ENCODE measurements at regions not wholly inside any gene's neighbourhood (a gene's known extent, or its start where the extent isn't known, plus 50 kb on each side); places are given as distances from the start of the nearest gene placed in this dataset.
"Not testable (repeated sequence)": the region's sequence is repeated elsewhere in the genome, so short reads cannot be mapped to it uniquely, and the experiment has no call there.

DNA sequence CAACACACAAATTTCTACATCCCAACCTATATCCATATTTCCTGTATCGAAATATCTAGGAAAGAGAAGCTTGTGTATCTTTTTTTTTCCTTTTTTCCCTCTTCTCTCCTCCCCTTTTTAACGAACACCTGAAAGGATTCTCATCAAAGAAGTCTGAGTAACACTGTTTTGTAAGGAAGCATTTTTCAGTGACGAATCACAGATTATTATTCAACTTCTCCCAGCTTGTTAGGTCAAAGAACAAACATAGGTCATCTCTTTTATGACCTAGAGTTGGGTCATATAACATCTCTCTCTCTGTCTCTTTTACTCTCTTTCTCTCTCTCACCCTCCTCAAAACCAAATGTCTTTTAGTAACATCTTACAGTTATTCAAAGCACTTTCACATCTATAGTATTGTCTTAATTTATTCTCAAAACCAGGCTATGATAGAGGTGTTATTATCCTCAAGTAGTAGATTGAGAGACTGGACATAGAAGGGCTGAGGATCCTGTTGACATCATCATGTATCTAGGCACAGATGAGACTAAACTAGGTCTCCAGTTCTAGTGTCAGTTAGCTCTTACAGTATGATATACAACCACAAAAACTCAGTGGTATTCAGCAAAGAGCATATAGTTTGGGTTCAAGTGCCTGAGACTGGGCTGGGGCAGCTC is 80.1 kb upstream of the SPOPL start:
- no peaks in the 10 kb centered on the region for H3K4me1 Mint-ChIP-seq
- H3K4me3 Mint-ChIP-seq, result no peak overlapping the region
- peaks cover 4% of the 10 kb centered on the region for H3K36me3 Mint-ChIP-seq
- no peaks in the 10 kb centered on the region for H3K9me3 Mint-ChIP-seq
- H3K27me3 Mint-ChIP-seq, result no peaks in the 10 kb centered on the region
- no peak overlapping the region for H3K27ac Mint-ChIP-seq

DNA sequence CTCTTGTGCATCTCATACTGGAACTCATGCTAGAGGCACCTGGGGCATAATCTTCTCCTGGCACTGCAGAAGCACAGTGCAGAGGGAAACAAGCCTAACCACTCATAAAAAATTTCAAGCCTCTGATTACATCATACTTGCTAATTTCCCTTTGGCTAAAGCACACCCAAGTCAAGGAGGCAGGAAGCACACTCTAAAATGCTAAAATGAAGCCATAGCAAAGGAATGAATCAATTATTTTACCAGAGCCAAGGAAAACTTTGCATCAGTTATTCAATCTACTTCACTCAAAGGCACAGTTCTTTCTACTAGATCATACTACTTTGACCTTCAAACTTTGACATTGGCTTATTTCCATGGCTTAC is 79.6 kb upstream of the SPOPL start:
- Mint-ChIP-seq H3K36me3 (peaks cover 5% of the 10 kb centered on the region), H3K9me3 (no peaks in the 10 kb centered on the region), H3K4me1 (no peaks in the 10 kb centered on the region), H3K27me3 (no peaks in the 10 kb centered on the region), H3K4me3 (no peak overlapping the region), H3K27ac (no peak overlapping the region)

DNA sequence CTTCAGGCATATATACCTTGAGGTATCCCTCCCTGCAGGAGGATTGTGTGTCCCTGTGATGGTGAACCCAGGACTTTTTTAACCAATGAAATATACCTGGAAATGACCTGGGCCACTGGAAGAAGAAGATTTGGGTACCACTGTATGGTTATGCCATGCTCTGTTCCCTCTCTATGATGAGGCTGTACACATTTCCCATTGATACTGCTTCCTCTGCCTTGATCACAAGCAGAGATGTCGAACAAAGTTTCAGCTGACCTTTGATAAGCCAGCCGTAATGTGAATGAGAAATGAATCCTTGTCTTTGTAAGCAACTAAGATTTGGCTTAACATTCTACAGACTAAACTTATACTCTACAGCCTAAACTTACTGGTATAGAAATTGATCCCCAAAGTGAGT is 78.4 kb upstream of the SPOPL start:
- no peaks in the 10 kb centered on the region for H3K9me3 Mint-ChIP-seq
- no peak overlapping the region for H3K27ac Mint-ChIP-seq
- no peaks in the 10 kb centered on the region for H3K4me1 Mint-ChIP-seq
- no peaks in the 10 kb centered on the region for H3K27me3 Mint-ChIP-seq
- no peak overlapping the region for H3K4me3 Mint-ChIP-seq
- H3K36me3 Mint-ChIP-seq, result peaks cover 5% of the 10 kb centered on the region

DNA sequence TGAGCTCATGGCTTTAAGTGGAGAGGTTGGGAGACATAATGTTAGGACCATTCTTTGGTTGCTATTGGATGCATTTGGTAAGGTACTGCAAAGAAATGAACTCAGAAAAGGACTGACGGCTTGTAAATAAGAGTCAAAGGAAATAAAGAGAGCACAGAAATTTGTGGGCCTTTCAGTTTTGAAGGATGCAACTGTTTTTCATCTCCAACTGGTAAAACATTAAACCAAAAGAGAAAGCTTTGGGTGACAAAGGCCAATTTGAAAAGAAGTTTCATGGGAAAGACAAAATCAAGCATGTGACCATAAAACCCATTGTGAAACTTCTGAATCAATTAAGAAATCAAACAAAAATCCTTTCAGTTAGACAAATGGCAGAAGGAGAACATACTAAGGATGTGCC is 77.8 kb upstream of the SPOPL start:
- Mint-ChIP-seq H3K9me3 (peaks cover 2% of the 10 kb centered on the region), H3K4me1 (no peaks in the 10 kb centered on the region), H3K36me3 (peaks cover 5% of the 10 kb centered on the region), H3K4me3 (no peak overlapping the region), H3K27ac (no peak overlapping the region), H3K27me3 (no peaks in the 10 kb centered on the region)

DNA sequence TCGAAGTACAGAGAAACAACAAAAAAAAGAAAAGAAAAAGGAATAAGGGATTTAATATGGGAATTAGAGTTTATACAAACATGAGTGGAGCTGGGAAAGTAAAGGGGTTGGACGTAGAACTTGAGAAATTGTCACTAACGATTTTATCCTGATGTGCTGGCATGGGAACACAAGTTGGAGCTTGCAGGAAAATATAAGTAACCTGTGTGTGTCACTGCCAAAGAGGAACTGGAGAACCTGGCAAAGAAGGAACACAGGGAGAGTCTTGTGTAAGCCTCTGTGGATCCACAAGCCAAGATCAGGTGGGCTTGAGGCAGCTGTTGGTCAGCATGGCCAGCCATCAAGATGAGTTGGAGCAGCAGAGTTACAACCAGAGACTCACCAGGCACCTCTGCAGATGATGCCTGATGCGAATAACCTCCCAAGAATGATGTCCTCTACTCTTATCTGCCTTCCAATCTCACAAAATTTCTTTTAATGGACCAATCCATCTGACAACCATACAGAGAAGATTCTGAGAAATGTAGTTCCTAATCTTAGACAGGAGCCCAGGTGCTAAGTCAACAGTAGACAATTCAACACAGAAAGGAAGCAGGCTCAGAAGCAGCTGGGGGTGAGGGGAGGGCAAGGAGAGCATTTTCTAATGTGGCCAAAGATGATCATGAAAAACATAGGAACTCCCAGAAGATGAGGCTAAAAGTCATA is 77.0 kb upstream of the SPOPL start:
- Mint-ChIP-seq H3K9me3 (peaks cover 8% of the 10 kb centered on the region), H3K4me3 (no peak overlapping the region), H3K27ac (no peak overlapping the region), H3K4me1 (no peaks in the 10 kb centered on the region), H3K36me3 (peaks cover 5% of the 10 kb centered on the region), H3K27me3 (no peaks in the 10 kb centered on the region)

DNA sequence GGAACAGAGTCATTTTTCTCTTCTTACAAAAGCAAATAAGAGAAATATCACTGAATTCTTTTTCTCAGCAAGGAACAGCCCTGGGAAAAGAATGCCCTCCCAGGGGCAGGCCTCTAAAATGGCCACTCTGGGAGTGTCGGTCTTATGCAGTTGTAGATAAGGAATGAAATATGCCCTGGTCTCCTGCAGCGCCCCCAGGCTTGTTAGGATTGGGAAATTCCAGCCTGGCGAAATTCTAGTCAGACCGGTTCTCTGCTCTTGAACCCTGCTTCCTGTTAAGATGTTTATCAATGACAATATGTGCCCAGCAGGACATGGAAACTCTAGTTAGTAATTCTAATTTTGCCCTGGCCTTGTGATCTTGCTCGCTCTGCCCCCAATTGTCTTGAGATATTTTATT is 75.5 kb upstream of the SPOPL start:
- not testable (repeated sequence) for H3K4me3 Mint-ChIP-seq, H3K9me3 Mint-ChIP-seq, H3K27me3 Mint-ChIP-seq, H3K36me3 Mint-ChIP-seq, H3K4me1 Mint-ChIP-seq, H3K27ac Mint-ChIP-seq

DNA sequence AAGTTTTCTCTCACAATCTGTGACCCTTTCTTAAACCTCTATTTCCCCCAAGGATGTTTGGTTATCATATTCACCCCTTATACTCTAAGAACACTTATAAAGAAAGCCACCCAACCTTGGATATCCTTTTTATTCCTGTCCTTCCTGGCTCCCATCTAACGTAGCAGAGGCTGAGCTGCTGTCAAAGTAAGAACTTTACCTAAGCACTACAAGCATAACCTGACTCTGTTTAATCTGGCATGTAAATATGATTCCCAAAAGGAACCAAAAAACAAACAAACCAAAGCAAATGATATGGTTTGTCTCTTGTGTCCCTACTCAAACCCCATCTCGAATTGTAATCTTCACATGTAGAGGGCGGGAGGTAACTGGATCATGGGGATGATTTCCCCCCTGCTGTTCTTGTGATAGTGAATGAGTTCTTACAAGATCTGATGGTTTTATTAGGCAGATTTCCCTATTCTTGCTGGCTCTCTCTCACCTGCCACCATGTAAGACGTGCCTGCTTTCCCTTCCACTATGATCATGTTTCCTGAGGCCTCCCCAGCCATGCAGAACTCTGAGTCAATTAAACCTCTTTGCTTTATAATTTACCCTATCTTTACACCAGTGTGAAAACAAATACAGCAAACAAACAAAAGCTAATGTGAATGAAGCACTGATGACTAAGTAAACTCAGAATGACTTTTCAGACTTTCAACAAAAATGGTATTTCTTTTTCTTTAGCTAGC is 72.7 kb upstream of the SPOPL start:
- Mint-ChIP-seq H3K27ac (no peak overlapping the region), H3K4me1 (peaks cover 5% of the 10 kb centered on the region), H3K27me3 (no peaks in the 10 kb centered on the region), H3K9me3 (peaks cover 8% of the 10 kb centered on the region), H3K36me3 (peaks cover 5% of the 10 kb centered on the region), H3K4me3 (no peak overlapping the region)

DNA sequence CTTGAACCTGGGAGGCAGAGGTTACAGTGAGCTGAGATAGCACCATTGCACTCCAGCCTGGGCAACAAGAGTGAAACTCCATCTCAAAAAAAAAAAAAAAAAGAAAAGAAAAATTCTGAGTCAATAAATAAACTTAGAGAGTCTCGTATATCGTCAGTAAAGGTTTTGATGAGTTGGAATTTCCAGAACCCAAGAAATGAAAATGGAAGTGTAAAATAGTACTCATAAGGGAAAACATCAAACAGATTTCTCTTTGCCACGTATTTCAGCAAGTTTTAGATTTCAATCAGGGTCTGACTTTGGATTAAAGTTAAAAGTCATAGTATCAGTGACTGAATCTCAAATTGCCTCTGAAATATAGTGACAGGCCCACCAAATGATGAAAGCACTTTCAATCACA is 71.4 kb upstream of the SPOPL start:
- H3K36me3 Mint-ChIP-seq, result peaks cover 5% of the 10 kb centered on the region
- H3K4me1 Mint-ChIP-seq, result peaks cover 5% of the 10 kb centered on the region
- H3K27ac Mint-ChIP-seq, result no peak overlapping the region
- no peak overlapping the region for H3K4me3 Mint-ChIP-seq
- peaks cover 8% of the 10 kb centered on the region for H3K9me3 Mint-ChIP-seq
- H3K27me3 Mint-ChIP-seq, result no peaks in the 10 kb centered on the region

DNA sequence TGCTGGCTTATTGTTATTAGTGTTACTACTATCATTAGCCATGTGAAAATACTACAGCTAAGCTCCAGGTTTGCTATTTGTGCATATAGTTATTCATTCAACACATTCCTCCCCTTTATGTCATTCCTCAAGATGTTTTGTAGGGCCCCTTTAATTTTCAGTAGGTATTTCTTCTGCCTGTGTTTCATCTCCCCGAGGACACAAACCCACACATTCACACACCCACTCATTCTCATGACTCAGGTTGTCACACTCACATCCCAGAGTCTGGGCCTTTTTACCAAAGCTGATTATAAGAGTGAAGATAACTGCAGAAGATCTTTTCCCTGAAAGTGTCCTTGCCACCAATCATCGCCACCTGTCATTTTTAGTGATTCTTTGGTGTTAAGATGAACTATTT is 68.6 kb upstream of the SPOPL start:
- no peak overlapping the region for H3K4me3 Mint-ChIP-seq
- peaks cover 5% of the 10 kb centered on the region for H3K4me1 Mint-ChIP-seq
- peaks cover 8% of the 10 kb centered on the region for H3K9me3 Mint-ChIP-seq
- no peak overlapping the region for H3K27ac Mint-ChIP-seq
- peaks cover 2% of the 10 kb centered on the region for H3K27me3 Mint-ChIP-seq
- H3K36me3 Mint-ChIP-seq, result no peaks in the 10 kb centered on the region

DNA sequence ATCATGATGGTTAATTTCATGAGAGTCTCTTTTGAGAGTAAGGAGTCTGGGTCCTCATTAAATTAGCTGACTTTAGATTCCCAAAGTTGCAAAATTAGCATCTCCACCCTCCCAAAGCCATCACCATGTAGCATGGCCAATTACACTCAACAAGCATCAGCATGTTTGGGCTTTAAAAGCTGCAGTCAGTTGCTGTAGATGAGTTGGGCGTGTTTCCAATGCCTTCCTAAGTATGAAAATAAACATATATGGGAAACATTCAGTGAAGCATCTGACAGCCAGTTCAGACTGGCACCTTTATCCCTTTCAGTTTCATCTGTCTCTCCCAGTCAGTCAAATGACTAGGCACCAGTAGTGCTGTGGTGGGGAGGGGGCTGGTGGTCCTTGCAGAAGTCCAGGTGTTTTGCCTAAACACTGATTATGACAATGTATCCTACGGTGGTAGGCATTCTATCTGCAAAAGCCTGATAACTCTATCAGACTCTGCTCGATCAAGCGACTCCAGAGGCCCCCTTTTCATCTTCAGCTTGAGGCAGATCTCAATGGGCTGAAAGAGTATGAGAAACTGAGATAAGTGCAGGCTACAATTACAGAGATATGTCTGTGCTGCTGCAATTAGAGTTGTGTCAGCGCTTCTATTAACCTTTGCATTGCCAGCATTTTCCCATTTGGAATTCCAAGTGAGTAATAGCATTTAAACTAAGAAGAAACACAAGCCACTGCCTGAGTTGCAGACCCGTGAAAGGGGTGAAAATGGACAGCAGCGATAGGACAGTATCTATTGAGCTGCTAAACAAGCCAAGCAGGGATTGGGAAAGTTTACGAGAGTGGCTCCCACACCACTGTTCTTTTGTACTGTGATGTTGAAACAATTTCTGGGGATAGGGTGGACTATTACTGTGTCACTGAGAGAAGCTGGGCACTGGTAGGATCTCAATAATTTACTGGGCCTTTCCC is 67.3 kb upstream of the SPOPL start:
- H3K27me3 Mint-ChIP-seq, result peaks cover 2% of the 10 kb centered on the region
- peaks cover 5% of the 10 kb centered on the region for H3K4me1 Mint-ChIP-seq
- no peaks in the 10 kb centered on the region for H3K36me3 Mint-ChIP-seq
- H3K27ac Mint-ChIP-seq, result no peak overlapping the region
- H3K9me3 Mint-ChIP-seq, result peaks cover under 1% of the 10 kb centered on the region
- no peak overlapping the region for H3K4me3 Mint-ChIP-seq

DNA sequence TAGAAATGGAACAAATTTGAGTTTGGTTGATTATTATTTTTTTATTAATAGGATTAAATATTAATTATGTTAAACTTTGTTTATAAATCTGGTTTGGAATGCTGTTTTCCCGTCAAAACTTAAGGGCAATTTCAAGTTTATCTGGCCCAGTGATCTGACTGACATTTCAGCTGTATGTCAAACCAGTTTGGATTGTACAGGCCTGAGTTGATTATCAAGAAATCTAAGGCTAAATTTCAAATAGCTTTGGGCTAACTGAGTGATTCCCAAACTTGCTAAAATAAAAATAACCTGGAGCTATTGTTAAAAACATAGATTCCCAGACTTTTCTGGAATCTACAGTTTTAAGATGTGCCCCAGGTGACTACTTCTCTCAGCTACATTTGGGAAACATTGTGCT is 65.9 kb upstream of the SPOPL start:
- Mint-ChIP-seq H3K9me3 (no peaks in the 10 kb centered on the region), H3K27ac (no peak overlapping the region), H3K4me3 (no peak overlapping the region), H3K36me3 (no peaks in the 10 kb centered on the region), H3K4me1 (peaks cover 5% of the 10 kb centered on the region), H3K27me3 (peaks cover 2% of the 10 kb centered on the region)

DNA sequence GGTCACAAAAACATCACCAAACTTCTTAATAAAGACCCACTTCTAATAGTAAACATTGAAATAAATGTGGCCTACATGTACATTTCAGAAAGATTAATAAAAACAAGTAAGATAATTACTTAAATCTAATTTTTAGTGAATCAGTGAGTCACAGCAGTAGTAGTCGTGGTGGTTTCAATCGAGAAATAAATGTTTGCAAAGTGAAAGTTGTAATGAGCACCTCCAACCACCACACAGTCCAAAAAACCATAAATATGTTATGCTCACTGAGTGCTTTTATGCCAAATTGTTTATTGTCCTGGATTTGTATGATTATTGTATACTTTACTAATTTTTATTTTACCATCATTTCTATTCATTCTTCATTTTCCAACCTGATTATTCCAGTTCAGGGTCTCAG is 61.8 kb upstream of the SPOPL start:
- Mint-ChIP-seq H3K4me1 (no peaks in the 10 kb centered on the region), H3K27me3 (peaks cover 2% of the 10 kb centered on the region), H3K4me3 (no peak overlapping the region), H3K9me3 (no peaks in the 10 kb centered on the region), H3K27ac (no peak overlapping the region), H3K36me3 (peaks cover 3% of the 10 kb centered on the region)

DNA sequence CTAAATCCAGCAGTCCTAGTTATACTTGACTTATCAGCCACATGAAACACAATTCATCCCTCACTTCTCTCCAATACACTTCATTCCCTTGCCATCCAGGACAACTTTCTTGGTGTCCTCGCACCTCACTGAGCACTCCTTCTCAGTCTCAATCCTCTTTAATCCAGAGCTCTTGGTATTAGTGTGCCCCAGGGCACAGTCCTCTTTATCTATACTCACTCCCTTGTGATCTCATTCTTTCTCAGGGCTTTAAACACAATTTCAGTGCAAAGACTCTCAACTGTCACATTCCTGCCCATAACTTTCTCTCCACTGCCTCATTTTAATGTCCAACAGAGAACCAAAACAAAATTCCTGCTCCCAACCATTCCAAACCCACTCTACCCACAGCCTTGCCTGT is 60.8 kb upstream of the SPOPL start:
- H3K4me3 Mint-ChIP-seq, result no peak overlapping the region

DNA sequence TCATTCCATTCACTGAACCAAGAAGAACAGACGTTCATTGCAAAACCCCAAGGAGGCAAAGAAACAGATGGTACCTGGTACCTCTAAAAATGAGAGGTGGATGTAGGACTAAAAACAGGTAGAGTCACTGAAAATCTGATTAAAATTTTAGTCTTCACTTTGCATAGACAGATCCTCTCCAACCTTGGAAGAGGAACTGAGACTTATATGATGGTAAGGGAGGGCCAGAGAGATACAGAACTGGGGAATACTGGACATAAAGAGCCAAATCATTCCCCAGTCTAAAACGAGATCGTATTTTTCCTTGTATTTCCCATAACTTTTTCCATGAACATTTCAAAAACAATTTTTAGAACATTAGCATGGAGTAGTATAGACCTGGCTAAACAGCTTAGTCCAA is 59.7 kb upstream of the SPOPL start:
- Mint-ChIP-seq H3K27me3 (no peaks in the 10 kb centered on the region), H3K4me3 (no peak overlapping the region), H3K4me1 (no peaks in the 10 kb centered on the region), H3K9me3 (no peaks in the 10 kb centered on the region), H3K27ac (no peak overlapping the region), H3K36me3 (peaks cover 3% of the 10 kb centered on the region)

More for the DNA sequence above, 60.8 kb upstream of the SPOPL start:
- Mint-ChIP-seq H3K27me3 (peaks cover 2% of the 10 kb centered on the region), H3K36me3 (peaks cover 3% of the 10 kb centered on the region), H3K9me3 (no peaks in the 10 kb centered on the region), H3K4me1 (no peaks in the 10 kb centered on the region), H3K27ac (no peak overlapping the region)

DNA sequence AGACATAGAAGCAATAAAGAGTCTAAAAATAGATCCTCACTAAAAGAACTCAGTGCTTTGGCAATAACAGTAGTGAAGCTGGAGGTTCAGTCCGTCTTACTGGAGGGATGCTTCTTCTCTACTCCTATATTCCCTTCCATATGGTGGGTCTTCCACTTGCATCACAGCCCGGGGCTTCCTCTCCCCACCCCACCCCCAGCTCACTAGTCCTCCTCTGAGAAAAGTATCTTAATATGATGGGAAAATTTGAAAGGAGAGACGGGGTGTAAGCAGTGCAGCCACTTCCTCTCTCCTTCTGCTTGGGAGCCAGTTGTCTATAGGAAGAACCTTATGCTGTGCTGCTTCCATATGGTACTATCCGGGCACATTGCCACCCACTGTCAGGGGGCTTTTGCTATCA is 57.2 kb upstream of the SPOPL start:
- no peaks in the 10 kb centered on the region for H3K4me1 Mint-ChIP-seq
- peaks cover 3% of the 10 kb centered on the region for H3K36me3 Mint-ChIP-seq
- H3K9me3 Mint-ChIP-seq, result no peaks in the 10 kb centered on the region
- no peaks in the 10 kb centered on the region for H3K27me3 Mint-ChIP-seq
- no peak overlapping the region for H3K4me3 Mint-ChIP-seq
- no peak overlapping the region for H3K27ac Mint-ChIP-seq
